Pulmonary artery endothelial cell (primary cell): ENCODE measurements at regions not wholly inside any gene's neighbourhood (a gene's known extent, or its start where the extent isn't known, plus 50 kb on each side); places are given as distances from the start of the nearest gene placed in this dataset.
"Not testable (repeated sequence)": the region's sequence is repeated elsewhere in the genome, so short reads cannot be mapped to it uniquely, and the experiment has no call there.

Experiments
- DNase-seq: peaks from one replicate; pipeline ENCODE4 v3.0.0-alpha.2; 2011; ENCODE audit warnings: low read depth, low spot score

GRCh38 chr1:149274493-149274892, 171.1 kb upstream of the NBPF9 start:
- not testable (repeated sequence) for DNase-seq

- not testable (repeated sequence) for DNase-seq
These were observed 172.5 kb upstream of the NBPF9 start for GRCh38 chr1:149275802-149276201.

- not testable (repeated sequence) for DNase-seq
These were observed 173.1 kb upstream of the NBPF9 start for GRCh38 chr1:149276496-149276895.

- DNase-seq, result not testable (repeated sequence)
These were observed 174.8 kb upstream of the NBPF9 start for GRCh38 chr1:149278156-149278555.

GRCh38 chr1:149279015-149279414, 175.7 kb upstream of the NBPF9 start:
- not testable (repeated sequence) for DNase-seq

- not testable (repeated sequence) for DNase-seq
These were observed 176.2 kb upstream of the NBPF9 start for GRCh38 chr1:149279512-149279911.

GRCh38 chr1:149284773-149285172, 181.4 kb upstream of the NBPF9 start:
- DNase-seq, result not testable (repeated sequence)

- not testable (repeated sequence) for DNase-seq
These were observed 181.9 kb upstream of the NBPF9 start for GRCh38 chr1:149285205-149285604.

- not testable (repeated sequence) for DNase-seq
These were observed 182.3 kb upstream of the NBPF9 start for GRCh38 chr1:149285638-149286037.

GRCh38 chr1:149288580-149288979, 185.2 kb upstream of the NBPF9 start:
- not testable (repeated sequence) for DNase-seq

GRCh38 chr1:149300478-149301218, 174.2 kb upstream of the NBPF19 start:
- not testable (repeated sequence) for DNase-seq

GRCh38 chr1:149301282-149301681, 173.6 kb upstream of the NBPF19 start:
- not testable (repeated sequence) for DNase-seq

- DNase-seq, result not testable (repeated sequence)
These were observed 170.0 kb upstream of the NBPF19 start for GRCh38 chr1:149304796-149305195.

GRCh38 chr1:149307640-149308039, 167.2 kb upstream of the NBPF19 start:
- DNase-seq, result not testable (repeated sequence)

- DNase-seq, result not testable (repeated sequence)
These were observed 159.9 kb upstream of the NBPF19 start for GRCh38 chr1:149314921-149315320.

GRCh38 chr1:149320971-149321731, 153.7 kb upstream of the NBPF19 start:
- DNase-seq, result not testable (repeated sequence)

GRCh38 chr1:149321732-149322016, 153.2 kb upstream of the NBPF19 start:
- DNase-seq, result not testable (repeated sequence)

- not testable (repeated sequence) for DNase-seq
These were observed 144.8 kb upstream of the NBPF19 start for GRCh38 chr1:149330081-149330335.

- not testable (repeated sequence) for DNase-seq
These were observed 138.8 kb upstream of the NBPF19 start for GRCh38 chr1:149336082-149336481.

GRCh38 chr1:149338221-149338691, 136.6 kb upstream of the NBPF19 start:
- DNase-seq, result not testable (repeated sequence)

GRCh38 chr1:149338698-149339097, 136.1 kb upstream of the NBPF19 start:
- DNase-seq, result not testable (repeated sequence)

GRCh38 chr1:149349448-149349847, 125.4 kb upstream of the NBPF19 start:
- DNase-seq, result not testable (repeated sequence)

GRCh38 chr1:149352205-149352604, 122.6 kb upstream of the NBPF19 start:
- DNase-seq, result not testable (repeated sequence)
